ENCODE measurements at regions not wholly inside any gene's neighbourhood (a gene's known extent, or its start where the extent isn't known, plus 50 kb on each side); places are given as distances from the start of the nearest gene placed in this dataset.
A peak's percentile ranks its signal among the peaks of the same experiment; 100 is the strongest.

DNA sequence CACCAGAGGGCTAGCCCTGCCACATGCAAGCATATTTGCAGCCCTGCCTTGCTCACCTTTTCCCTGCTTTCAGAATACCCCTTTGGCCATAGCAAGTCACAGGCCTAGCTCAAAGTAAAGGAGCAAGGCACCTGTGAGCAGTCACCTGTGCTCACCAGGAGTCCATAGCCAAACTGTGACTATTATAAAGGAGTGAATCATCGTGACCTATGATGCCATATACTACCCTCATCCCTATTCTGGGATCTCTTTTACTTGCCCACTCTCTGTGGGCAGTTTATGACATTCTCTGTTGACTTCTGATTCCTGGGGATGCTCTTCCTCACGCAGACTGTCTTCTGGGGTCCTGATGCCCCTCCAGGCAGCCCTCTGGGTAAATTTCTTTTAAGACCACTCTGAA is 200.5 kb upstream of the NLRP1 start:
- DNase-seq (ENCODE audit: low spot score): no peak

GRCh38 chr17:5785338-5785737 is 201.0 kb upstream of the NLRP1 start:
- DNase-seq (ENCODE audit: low spot score): no peak

GRCh38 chr17:5785867-5786509 is 201.7 kb upstream of the NLRP1 start:
- DNase-seq (ENCODE audit: low spot score): peak; percentile 76

DNA sequence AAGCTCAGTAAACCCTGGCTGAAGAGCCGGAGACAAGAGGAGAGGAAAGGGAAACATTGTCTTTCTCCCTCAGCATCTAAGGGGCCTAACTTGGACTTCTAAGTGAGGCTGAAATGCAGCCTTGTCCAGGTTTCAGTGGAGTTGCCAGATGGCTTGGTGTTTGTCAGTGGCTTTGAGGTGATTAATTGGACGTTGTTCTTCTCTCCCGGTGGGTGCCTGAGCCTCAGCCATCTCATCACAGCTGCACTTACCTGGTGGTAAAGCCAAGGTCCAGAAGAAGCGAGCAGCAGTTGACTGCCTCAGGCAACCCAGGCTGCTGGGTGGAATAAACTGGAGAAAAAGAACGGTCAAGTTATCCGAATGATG is 202.2 kb upstream of the NLRP1 start:
- DNase-seq (ENCODE audit: low spot score): no peak

DNA sequence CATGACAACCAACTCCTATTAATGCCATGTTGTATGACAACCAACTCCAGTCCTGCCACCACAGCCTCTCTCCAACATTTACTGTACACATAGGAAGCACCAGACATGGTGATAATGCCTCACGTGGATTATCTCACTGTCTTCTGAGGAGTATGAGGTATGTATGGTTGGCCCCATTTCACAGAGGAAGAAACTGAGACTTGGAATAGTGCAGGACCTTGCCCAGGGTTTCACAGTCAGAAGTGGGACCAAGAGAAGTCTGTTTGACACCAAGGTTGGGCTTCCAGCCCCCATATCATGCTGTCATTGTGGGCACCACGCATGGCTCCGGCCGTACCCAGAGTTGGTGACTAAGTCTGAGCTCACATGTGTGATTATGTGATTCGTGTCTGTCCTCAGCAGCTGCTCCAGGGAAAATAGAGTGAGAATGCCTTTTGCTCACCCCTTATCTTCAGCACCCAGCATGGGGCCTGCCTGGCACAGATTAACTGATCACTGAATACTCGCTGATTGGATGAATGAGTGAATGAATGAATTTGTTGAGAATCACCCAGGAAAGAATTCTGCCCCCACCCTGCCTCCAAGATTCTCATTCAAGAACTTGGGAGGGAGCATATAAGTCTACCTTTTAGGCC is 204.1 kb upstream of the NLRP1 start:
- no peak for DNase-seq (ENCODE audit: low spot score)

- DNase-seq (ENCODE audit: low spot score): no peak
Measured at GRCh38 chr17:5789528-5789927, 205.2 kb upstream of the NLRP1 start.

GRCh38 chr17:5793157-5793556 is 208.8 kb upstream of the NLRP1 start:
- no peak for DNase-seq (ENCODE audit: low spot score)

DNA sequence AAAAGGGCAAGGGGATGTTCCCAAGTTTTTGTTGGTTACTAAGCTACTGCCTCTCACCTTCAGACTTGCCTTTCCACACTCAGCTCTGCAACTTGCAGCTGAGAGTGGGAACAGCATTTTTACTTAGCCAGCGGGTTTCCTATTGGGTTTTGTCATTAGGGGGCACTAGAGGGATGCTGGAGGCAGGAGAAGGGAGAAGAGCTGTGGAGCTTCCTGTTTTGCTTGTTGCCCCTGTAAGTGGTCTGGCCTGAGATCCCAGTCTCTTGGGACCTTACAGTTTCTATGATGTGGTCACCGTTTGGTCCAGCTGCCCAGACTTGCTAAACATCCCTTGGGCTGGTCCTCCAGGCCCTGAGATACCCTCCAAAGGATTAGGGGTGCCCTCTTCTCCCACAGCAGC is 209.6 kb upstream of the NLRP1 start:
- DNase-seq (ENCODE audit: low spot score): no peak

DNA sequence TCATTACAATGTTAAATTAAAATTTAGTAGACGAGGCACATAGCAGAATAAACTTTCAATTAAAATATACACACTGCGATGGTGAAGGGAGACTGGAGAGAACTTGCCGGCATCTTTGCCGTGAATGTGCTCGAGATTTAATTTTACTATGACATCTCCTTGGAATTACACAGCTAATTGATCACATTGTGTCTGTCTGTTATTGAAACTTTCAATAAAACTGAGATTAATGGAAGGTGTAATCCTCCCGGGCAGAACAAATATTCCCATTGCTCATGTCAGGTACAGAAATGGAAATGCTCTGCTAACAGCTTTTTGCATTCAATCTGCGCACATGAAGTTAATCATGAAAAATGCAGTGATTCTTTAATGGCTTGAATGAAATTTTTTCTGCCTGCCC is 210.1 kb upstream of the NLRP1 start:
- DNase-seq (ENCODE audit: low spot score): no peak

DNA sequence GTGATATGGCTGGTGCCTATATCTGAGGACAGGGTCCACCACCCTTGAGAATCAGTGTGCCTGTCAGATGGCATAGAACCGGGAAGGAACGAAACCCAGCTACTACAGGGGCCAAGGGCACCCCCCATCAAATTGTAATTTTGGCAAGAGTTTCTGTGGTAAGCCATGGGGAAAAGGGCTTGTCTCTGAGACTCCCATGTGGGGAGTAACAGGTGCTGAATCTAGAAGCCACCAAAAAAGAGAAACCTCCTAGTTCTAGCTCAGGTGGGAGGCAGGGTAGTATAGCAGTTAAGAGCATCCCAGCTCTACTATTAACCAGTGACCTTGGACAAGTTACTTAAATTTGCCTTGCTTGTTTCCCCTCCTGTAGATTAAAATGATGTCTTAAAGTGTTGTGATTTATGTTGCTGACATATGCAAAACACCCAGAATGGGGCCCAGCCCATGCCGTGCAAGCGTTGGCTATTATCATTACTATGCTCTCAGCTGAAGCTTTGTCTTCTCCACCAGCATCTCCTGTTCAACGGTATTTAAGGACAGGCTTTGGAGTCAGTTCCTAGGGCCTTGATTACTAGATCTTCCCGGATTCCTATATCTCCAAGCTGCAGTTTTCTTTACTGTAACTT is 210.7 kb upstream of the NLRP1 start:
- DNase-seq (ENCODE audit: low spot score): no peak

GRCh38 chr17:5797447-5798050 is 213.2 kb upstream of the NLRP1 start:
- DNase-seq (ENCODE audit: low spot score): no peak

DNA sequence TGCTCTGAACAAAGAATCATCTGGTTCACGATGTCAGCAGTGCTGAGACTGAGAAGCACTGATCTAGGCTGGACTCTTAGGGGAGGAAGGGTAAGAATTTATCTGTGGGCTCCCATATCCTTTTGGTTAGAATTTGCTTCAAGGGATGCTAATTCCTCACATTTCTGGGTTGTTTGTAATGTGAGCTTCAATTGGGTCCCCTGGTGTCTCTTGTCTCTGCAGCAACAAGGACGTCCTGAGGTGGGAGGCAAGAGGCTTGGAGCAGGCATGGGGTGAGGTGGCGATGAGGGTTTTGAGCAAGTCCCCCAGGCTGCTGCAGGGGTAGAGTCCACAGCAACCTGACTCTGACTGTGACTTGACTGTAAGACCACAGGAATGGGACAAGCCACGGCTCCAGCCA is 213.8 kb upstream of the NLRP1 start:
- no peak for DNase-seq (ENCODE audit: low spot score)

DNA sequence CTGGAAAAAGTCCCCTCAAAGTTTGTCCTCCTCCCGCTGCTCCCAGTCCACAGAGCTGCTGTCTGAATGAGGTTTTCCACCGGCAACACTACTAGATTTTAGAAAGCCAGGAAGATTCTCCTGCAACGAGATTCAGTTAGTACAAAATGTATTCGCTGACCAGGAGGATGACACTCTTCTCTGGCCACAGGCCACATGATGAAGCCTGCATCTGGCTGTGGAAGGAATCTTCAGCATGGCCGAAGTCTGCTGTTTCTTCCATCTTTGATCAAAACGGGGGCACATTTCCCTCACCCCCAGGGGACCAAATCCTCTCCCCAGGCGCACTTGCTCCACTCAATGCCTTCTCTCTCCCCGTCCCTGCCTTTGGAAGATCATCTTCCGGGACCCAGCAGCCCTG is 215.8 kb upstream of the NLRP1 start:
- DNase-seq (ENCODE audit: low spot score): no peak

DNA sequence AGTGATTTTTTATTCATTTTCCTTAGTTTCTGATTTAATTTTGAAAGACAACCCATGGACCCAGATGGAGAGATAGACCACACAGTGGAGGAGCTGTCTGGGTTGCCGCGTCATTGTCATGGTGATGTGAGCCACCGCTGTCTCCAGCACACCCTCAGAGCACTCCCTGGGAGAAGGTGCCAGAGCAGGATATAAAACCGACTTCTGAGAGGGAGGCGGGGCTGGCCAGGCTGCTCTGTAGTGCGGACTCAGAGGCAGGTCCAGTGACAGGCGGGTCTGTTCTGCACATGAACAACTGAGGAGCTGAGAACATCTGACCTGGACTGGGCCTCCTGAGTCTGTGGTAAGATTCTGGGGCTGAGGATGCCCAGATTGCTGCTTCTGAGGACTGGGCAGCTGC is 216.3 kb upstream of the NLRP1 start:
- DNase-seq (ENCODE audit: low spot score): no peak

DNA sequence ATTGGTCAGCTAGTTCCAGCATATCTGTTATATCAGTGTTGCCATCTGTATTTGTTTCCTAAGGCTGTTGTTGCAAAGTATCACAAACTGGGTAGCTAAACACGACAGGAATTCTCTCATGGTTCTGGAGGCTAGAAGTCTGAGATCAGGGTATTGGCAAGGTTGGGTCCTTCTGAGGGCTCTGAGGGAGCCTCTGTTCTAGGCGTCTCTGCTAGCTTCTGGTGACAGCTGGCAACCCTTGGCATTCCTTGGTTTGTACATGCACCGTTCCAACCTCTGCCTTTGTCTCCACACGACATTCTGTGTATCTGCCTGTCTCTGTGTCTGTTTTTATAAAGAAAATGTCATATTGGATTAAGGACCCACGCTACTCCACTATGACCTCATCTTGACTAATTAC is 219.9 kb upstream of the NLRP1 start:
- no peak for DNase-seq (ENCODE audit: low spot score)

GRCh38 chr17:5809056-5809455 is 224.7 kb upstream of the NLRP1 start:
- DNase-seq (ENCODE audit: low spot score): no peak

DNA sequence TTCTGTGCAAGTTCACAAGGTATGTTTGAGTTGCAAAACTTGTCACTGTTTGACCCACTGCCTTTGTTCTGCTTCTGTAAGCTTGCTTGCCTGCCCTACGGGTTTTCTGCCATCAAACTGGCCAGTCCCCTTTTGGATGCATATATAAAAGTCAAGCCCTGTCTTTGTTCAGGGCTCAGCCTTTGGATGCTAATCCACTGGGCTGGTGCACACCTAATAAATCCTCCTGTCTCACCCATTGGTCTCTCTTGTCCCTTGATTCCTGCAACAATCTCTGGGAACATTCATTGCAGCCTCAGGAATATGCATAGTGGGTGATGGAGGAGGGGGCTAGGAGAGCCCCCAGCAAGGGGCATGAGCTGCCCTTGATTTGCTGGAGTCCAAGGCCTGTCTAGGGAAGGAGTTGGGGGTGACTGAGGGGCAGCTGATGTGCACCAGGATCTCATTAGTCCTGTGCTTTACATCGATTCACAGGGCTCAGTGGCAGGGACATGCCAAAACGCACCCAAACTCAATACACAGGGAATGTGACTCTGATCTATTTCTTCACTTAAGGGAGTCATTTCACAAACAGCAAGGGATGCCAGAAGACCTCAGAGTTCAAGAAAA is 225.4 kb upstream of the NLRP1 start:
- DNase-seq (ENCODE audit: low spot score): no peak

GRCh38 chr17:5812590-5812989 is 228.3 kb upstream of the NLRP1 start:
- DNase-seq (ENCODE audit: low spot score): no peak

DNA sequence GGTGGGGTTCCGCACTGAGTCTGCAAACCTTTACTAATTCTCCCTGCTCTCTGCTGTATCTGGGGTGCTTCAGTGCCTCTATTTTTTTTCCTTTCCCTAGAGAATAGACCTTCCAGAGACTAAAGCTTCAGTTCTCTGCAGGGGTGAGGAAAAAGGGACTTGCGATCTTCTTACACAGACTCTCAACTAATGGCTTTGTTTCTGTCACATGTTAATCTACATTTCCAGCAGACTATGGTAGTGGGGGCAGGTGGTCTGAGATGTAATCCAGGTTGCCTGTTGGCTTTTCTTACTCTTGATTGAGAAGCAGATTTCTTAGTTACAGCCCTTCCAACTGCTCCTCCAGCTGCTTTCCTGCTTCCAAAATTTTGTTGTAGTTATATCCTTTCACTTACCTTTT is 229.0 kb upstream of the NLRP1 start:
- no peak for DNase-seq (ENCODE audit: low spot score)

DNA sequence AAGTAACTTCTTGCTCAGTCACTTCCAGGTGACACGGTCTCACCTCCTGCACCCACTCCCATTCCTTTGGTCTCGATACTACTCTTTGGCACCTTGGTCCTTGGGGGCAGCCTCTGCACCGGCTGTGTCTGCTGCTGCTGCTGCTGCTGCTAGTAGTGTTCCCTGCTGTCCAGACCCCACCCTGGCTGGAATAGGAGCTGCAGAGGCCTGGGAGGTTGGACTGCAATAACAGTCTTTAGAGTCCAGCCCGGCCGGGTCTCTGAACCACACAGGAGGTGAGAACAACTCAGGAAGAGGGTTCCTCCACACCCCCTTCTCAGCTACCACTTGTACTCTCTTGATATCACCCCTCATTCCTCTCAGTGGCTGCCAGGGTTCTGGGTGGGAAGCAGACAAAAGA is 231.1 kb upstream of the NLRP1 start:
- no peak for DNase-seq (ENCODE audit: low spot score)

GRCh38 chr17:5816491-5817070 is 232.3 kb upstream of the NLRP1 start:
- DNase-seq (ENCODE audit: low spot score): no peak
